MM.1S (cell line): ENCODE measurements at regions not wholly inside any gene's neighbourhood (a gene's known extent, or its start where the extent isn't known, plus 50 kb on each side); places are given as distances from the start of the nearest gene placed in this dataset.

Source experiments
- EZH2 ChIP-seq: fragments of 300-600 bp; sonication (generic); optimal IDR thresholded peaks from 2 replicates; pipeline ENCODE3; 2017; ENCODE audit warnings: low read depth, mild to moderate bottlenecking, antibody characterized with exemption, low read length, mixed read lengths
- EZH2phosphoT487 ChIP-seq: fragments of 300-600 bp; sonication (generic); IDR thresholded peaks from 2 replicates; pipeline ENCODE4 v1.6.1; 2018; ENCODE audit warnings: antibody characterized with exemption, low read length
- TF ChIP-seq, protein P1 (sequence below): fragments of 300-600 bp; sonication (generic); IDR thresholded peaks from 2 replicates; pipeline ENCODE4 v1.5.1; 2016; ENCODE audit warnings: antibody characterized with exemption, low read length, mixed read lengths

DNA sequence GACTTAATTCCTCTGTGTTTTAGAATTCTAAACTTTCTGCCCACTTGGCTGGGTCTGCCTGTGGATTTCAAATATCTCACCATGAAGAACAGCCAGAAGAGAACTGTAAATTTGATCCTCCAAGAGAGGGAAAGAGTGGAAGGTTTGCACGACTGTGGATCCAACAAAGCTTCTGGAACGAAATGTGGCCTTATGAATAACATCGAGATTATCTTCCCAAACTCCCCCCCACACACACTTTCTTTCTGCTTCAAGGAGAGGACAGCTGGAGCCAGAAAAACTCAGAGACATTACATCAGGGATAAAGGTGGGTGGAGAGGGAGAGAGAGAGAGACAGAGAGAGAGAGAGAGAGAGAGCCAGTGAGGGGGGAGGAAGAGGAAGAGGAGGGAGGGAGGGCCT lies 570.1 kb upstream of the MGMT start:
- TF ChIP-seq, protein P1, sequence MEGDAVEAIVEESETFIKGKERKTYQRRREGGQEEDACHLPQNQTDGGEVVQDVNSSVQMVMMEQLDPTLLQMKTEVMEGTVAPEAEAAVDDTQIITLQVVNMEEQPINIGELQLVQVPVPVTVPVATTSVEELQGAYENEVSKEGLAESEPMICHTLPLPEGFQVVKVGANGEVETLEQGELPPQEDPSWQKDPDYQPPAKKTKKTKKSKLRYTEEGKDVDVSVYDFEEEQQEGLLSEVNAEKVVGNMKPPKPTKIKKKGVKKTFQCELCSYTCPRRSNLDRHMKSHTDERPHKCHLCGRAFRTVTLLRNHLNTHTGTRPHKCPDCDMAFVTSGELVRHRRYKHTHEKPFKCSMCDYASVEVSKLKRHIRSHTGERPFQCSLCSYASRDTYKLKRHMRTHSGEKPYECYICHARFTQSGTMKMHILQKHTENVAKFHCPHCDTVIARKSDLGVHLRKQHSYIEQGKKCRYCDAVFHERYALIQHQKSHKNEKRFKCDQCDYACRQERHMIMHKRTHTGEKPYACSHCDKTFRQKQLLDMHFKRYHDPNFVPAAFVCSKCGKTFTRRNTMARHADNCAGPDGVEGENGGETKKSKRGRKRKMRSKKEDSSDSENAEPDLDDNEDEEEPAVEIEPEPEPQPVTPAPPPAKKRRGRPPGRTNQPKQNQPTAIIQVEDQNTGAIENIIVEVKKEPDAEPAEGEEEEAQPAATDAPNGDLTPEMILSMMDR = no peak
- TF ChIP-seq EZH2phosphoT487 (no peak), EZH2 (no peak)
